GM10248 (cell line): ENCODE measurements at regions not wholly inside any gene's neighbourhood (a gene's known extent, or its start where the extent isn't known, plus 50 kb on each side); places are given as distances from the start of the nearest gene placed in this dataset.

ENCODE experiments used
- CTCF ChIA-PET: fragments of 300-600 bp; sonication (Branson Sonifier 250); formaldehyde crosslinking; extraction: SDS; loops from one replicate; lab custom pipeline; 2021; ENCODE audit warnings: antibody characterized with exemption; lab: Yijun Ruan, JAX
- POLR2A ChIA-PET: fragments of 350-650 bp; sonication (Branson Sonifier 250); formaldehyde crosslinking; extraction: SDS; loops from one replicate; lab custom pipeline; 2020; ENCODE audit warnings: antibody characterized with exemption; lab: Yijun Ruan, JAX
- DNase-seq: peaks from one replicate; pipeline ENCODE4 v3.0.0; 2012; ENCODE audit errors: extremely low spot score
- TF ChIP-seq, protein P1 (sequence below): IDR thresholded peaks from 2 replicates; pipeline ENCODE4 v1.5.1; 2012; ENCODE audit warnings: mild to moderate bottlenecking, low read depth; ENCODE audit errors: extremely low read depth, missing control alignments, control extremely low read depth

GRCh38 chr2:162926907-162927306 is 88.3 kb upstream of the KCNH7 start:
- TF ChIP-seq, protein P1, sequence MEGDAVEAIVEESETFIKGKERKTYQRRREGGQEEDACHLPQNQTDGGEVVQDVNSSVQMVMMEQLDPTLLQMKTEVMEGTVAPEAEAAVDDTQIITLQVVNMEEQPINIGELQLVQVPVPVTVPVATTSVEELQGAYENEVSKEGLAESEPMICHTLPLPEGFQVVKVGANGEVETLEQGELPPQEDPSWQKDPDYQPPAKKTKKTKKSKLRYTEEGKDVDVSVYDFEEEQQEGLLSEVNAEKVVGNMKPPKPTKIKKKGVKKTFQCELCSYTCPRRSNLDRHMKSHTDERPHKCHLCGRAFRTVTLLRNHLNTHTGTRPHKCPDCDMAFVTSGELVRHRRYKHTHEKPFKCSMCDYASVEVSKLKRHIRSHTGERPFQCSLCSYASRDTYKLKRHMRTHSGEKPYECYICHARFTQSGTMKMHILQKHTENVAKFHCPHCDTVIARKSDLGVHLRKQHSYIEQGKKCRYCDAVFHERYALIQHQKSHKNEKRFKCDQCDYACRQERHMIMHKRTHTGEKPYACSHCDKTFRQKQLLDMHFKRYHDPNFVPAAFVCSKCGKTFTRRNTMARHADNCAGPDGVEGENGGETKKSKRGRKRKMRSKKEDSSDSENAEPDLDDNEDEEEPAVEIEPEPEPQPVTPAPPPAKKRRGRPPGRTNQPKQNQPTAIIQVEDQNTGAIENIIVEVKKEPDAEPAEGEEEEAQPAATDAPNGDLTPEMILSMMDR = no peak
- no peak for DNase-seq
- ChIA-PET POLR2A (no interaction called here), CTCF (interaction anchor here (2.2 kb wide), 1 partner anchor 35 kb away, joined by 6 read pairs; no protein-coding TSS in a partner anchor)

- ChIA-PET POLR2A (no interaction called here), CTCF (interaction anchor here (2.2 to 2.5 kb wide), 2 partner anchors 35 to 37 kb away, joined by 6 read pairs; no protein-coding TSS in a partner anchor)
- TF ChIP-seq, protein P1 = no peak
- DNase-seq = no peak
Observed at GRCh38 chr2:162926501-162926900, 87.9 kb upstream of the KCNH7 start.

DNA sequence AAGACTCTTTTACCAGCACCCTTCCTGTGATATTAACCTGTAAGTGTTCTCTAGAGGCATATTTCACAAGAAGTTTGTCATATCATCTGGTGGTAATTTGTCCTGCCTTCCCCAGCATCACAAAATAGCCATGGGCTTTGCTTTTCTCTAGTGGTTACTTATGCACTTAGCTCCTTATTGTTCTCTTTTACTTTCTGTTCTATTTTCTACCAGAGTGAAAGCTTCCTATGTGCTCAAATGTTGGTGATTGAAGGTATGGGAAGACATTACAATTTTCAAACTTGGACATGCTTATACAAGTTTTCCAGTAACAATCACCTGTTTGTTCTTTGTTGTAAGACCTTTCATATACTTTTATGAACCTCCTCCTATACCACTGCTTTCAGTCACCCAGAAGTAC is 87.0 kb upstream of the KCNH7 start:
- ChIA-PET POLR2A (no interaction called here), CTCF (interaction anchor here (2.2 to 2.5 kb wide), 2 partner anchors 34 to 36 kb away, joined by 6 read pairs; no protein-coding TSS in a partner anchor)
- no peak for DNase-seq
- TF ChIP-seq, protein P1 = no peak

- POLR2A ChIA-PET = no interaction called here
- CTCF ChIA-PET = interaction anchor here (1.0 kb wide), 1 partner anchor 15 kb away, joined by 3 read pairs; no protein-coding TSS in a partner anchor
- DNase-seq = no peak
- TF ChIP-seq, protein P1 = no peak
Observed at GRCh38 chr2:162919111-162919510, 80.5 kb upstream of the KCNH7 start.

DNA sequence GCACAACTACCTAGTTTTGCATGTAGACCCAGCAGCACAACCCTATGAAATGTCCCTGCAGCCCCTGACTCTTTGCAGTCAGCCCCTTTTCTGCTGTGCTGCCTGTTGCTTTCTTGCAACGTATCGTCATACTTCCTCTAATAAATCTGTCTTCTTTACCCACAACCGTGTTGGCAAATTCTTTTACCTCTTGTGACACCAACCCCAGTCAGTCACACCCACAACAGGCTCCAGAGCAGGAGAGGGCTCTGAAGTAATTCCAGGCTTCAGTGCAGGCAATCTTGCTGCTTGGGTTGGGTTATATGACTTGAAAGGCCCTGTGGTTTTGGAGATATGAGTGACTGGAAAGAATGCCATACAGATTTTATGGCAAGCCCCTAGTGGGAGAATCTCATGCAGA is 79.1 kb upstream of the KCNH7 start:
- ChIA-PET CTCF (no interaction called here), POLR2A (no interaction called here)
- TF ChIP-seq, protein P1 = no peak
- no peak for DNase-seq

DNA sequence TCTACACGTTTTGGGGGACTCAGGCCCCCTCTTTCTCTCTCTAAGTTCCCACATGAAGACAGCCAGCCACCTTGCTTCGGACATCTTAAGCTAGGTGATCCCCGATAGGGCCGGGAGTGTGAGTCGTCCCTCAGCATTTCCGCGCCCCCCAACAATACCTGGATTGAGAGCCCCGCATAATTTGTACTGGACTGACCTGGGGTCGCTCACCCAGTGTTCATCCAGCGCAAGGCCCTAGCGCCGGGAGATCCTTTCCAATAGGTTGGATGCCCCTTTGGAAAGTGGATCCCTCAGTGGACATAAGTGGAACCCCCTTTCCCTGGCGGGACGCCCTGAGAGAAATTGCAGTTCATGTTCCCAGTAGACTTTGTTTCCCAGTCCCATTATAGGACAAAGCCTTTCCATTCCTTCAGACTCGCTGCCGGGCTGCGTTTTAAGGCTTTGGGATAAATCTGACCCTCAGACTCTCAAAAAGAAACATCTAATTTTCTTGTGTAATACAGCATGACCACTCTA is 77.8 kb upstream of the KCNH7 start:
- TF ChIP-seq, protein P1 = no peak
- ChIA-PET CTCF (no interaction called here), POLR2A (no interaction called here)
- DNase-seq = no peak

DNA sequence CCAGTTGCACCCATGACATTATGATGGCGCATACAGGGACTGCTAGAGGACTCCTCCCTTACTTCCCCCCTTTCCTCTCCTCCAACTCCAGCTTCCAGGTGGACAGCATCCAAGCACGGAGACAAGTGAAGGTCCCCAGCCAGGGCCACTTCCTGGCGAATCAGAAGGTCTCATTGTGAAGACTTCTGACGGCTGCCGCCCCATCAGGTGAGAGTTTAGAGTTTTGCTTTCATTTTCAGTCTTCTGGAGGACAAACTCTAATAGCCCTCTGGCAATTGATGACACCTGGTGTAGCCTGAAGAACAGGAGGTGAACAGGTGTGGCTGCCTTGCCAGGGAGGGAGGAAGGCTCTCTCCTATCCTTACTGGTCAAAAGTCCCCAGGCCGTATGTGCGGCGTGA is 77.3 kb upstream of the KCNH7 start:
- POLR2A ChIA-PET = no interaction called here
- CTCF ChIA-PET = interaction anchor here (1.1 kb wide), 1 partner anchor 18 kb away, joined by 3 read pairs; no protein-coding TSS in a partner anchor
- TF ChIP-seq, protein P1 = no peak
- no peak for DNase-seq
